ENCODE measurements at regions not wholly inside any gene's neighbourhood (a gene's known extent, or its start where the extent isn't known, plus 50 kb on each side); places are given as distances from the start of the nearest gene placed in this dataset.
"Not testable (repeated sequence)": the region's sequence is repeated elsewhere in the genome, so short reads cannot be mapped to it uniquely, and the experiment has no call there.

DNA sequence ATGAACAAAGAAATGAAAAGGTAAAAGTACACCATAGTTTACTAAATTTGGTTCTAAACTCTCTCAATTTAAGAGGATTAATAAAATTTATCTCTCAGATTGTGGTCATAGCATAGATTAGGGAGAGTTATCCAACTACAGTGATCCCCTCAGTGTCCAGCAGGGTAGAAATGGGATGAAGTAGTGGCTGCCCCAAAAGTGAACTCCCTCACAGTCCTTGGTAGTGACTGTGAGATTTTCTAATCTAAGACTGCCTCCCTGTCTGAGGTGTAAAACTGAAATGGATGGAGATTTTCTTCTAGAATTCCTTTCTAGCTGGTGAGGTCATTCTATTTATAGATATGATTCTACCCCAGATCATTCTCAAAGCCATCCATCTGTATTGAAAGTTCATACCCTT is 455.5 kb downstream of the ACTL7B start:
- Mint-ChIP-seq H3K9me3 (ENCODE audit: low read depth) (peaks cover 7% of the 10 kb centered on the region), H3K4me1 (ENCODE audit: low read depth) (no peaks in the 10 kb centered on the region), H3K27me3 (no peaks in the 10 kb centered on the region), H3K27ac (no peak overlapping the region), H3K36me3 (no peaks in the 10 kb centered on the region), H3K4me3 (no peak overlapping the region)

GRCh38 chr9:108399851-108400250 is 455.9 kb downstream of the ACTL7B start:
- Mint-ChIP-seq H3K9me3 (ENCODE audit: low read depth) (peaks cover 7% of the 10 kb centered on the region), H3K27ac (no peak overlapping the region), H3K4me3 (no peak overlapping the region), H3K27me3 (no peaks in the 10 kb centered on the region), H3K4me1 (ENCODE audit: low read depth) (no peaks in the 10 kb centered on the region), H3K36me3 (no peaks in the 10 kb centered on the region)

- H3K4me3 Mint-ChIP-seq: no peak overlapping the region
- H3K27me3 Mint-ChIP-seq: no peaks in the 10 kb centered on the region
- H3K4me1 Mint-ChIP-seq (ENCODE audit: low read depth): no peaks in the 10 kb centered on the region
- peaks cover 7% of the 10 kb centered on the region for H3K9me3 Mint-ChIP-seq (ENCODE audit: low read depth)
- no peak overlapping the region for H3K27ac Mint-ChIP-seq
- H3K36me3 Mint-ChIP-seq: no peaks in the 10 kb centered on the region
Measured at GRCh38 chr9:108397286-108397685, 458.5 kb downstream of the ACTL7B start.

DNA sequence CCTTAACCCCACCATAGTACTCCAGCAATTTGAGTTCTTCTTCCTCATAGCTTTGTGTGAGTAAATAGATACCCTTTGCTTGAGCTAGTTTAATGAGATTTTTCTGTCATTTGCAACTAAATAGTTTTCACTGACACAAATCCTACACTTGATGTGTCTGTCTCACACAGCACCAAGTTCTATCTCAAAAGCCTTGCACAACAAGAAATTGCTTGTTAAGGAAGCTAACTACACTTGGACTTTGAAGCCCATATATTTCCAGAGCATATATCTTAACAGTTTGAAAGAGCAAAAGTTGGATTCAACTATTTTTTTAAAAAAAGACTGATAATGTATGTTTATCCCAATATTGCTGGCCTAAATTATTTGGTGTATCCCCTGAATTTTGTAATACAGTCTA is 459.2 kb downstream of the ACTL7B start:
- H3K27ac Mint-ChIP-seq: no peak overlapping the region
- H3K9me3 Mint-ChIP-seq (ENCODE audit: low read depth): peaks cover 7% of the 10 kb centered on the region
- H3K27me3 Mint-ChIP-seq: no peaks in the 10 kb centered on the region
- H3K36me3 Mint-ChIP-seq: no peaks in the 10 kb centered on the region
- H3K4me3 Mint-ChIP-seq: no peak overlapping the region
- no peaks in the 10 kb centered on the region for H3K4me1 Mint-ChIP-seq (ENCODE audit: low read depth)

DNA sequence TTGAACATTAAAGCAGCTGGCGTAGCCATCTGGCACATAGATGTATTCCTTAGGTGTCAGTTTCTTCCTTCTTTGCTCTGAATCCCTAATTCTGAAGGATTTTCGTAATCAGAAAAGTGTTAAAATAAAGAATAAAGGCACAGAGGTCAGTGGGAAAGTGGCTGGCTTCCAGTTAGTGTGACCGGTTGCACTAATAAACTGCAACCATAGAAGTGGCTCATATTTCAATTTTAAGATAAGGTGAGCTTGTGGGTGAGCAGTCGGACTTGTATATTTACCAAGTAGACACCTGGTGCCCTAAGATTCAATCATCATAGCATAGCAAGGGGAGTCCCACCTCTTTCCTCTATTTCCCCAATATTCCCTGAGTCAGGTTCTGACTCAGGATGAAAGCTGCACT is 459.6 kb downstream of the ACTL7B start:
- Mint-ChIP-seq H3K9me3 (ENCODE audit: low read depth) (peaks cover 7% of the 10 kb centered on the region), H3K36me3 (no peaks in the 10 kb centered on the region), H3K4me3 (no peak overlapping the region), H3K4me1 (ENCODE audit: low read depth) (no peaks in the 10 kb centered on the region), H3K27ac (no peak overlapping the region), H3K27me3 (no peaks in the 10 kb centered on the region)

GRCh38 chr9:108395421-108395820 is 460.4 kb downstream of the ACTL7B start:
- Mint-ChIP-seq H3K4me1 (ENCODE audit: low read depth) (no peaks in the 10 kb centered on the region), H3K4me3 (no peak overlapping the region), H3K27ac (no peak overlapping the region), H3K9me3 (ENCODE audit: low read depth) (peaks cover 7% of the 10 kb centered on the region), H3K36me3 (no peaks in the 10 kb centered on the region), H3K27me3 (no peaks in the 10 kb centered on the region)

DNA sequence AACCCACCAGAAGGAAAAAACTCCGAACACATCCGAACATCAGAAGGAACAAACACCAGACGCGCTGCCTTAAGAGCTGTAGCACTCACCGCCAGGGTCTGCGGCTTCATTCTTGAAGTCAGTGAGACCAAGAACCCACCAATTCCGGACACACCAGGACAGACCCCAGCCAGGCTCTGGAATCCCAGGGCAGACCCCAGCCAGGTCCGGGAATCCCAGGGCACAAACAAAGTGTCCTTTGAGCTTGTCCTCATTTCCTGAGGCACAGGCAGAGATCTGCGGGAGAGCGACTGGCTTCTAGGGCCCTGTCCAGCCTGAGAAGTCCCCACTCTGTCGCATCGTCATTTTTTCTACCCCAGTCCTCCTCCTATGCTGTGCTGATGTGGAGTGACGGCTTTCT is 461.1 kb downstream of the ACTL7B start:
- Mint-ChIP-seq H3K4me3 (no peak overlapping the region), H3K9me3 (ENCODE audit: low read depth) (peaks cover 7% of the 10 kb centered on the region), H3K27ac (no peak overlapping the region), H3K36me3 (no peaks in the 10 kb centered on the region), H3K4me1 (ENCODE audit: low read depth) (no peaks in the 10 kb centered on the region), H3K27me3 (no peaks in the 10 kb centered on the region)

- not testable (repeated sequence) for H3K36me3 Mint-ChIP-seq; H3K4me3 Mint-ChIP-seq; H3K4me1 Mint-ChIP-seq (ENCODE audit: low read depth); H3K27ac Mint-ChIP-seq; H3K9me3 Mint-ChIP-seq (ENCODE audit: low read depth); H3K27me3 Mint-ChIP-seq
Measured at GRCh38 chr9:108393481-108394001, 462.2 kb downstream of the ACTL7B start.

DNA sequence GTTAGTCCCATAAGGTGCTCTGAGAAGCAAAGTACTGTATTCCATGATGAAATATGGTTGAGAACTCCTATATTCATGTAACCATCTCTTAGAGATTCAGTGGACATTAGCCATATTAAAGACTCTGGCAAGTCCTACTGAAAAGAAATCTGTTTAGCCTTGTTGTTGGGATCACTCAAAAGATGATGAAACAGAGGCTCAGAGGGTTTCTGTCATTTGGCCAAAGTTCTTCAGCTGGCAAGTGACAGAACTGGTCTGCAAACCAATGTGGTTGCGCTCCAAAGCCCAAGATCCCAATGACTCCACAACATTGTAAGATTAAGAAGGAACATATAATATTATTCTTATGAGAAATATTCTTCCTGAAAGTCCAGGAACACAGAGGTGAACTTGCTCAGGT is 462.9 kb downstream of the ACTL7B start:
- Mint-ChIP-seq H3K27ac (no peak overlapping the region), H3K36me3 (no peaks in the 10 kb centered on the region), H3K4me1 (ENCODE audit: low read depth) (no peaks in the 10 kb centered on the region), H3K4me3 (no peak overlapping the region), H3K27me3 (no peaks in the 10 kb centered on the region), H3K9me3 (ENCODE audit: low read depth) (peaks cover 3% of the 10 kb centered on the region)

- no peak overlapping the region for H3K4me3 Mint-ChIP-seq
- no peaks in the 10 kb centered on the region for H3K4me1 Mint-ChIP-seq (ENCODE audit: low read depth)
- H3K27ac Mint-ChIP-seq: no peak overlapping the region
- no peaks in the 10 kb centered on the region for H3K9me3 Mint-ChIP-seq (ENCODE audit: low read depth)
- no peaks in the 10 kb centered on the region for H3K36me3 Mint-ChIP-seq
- H3K27me3 Mint-ChIP-seq: no peaks in the 10 kb centered on the region
Measured at GRCh38 chr9:108389056-108389455, 466.7 kb downstream of the ACTL7B start.

GRCh38 chr9:108386859-108387384 is 468.9 kb downstream of the ACTL7B start:
- Mint-ChIP-seq H3K9me3 (ENCODE audit: low read depth) (no peaks in the 10 kb centered on the region), H3K36me3 (no peaks in the 10 kb centered on the region), H3K4me1 (ENCODE audit: low read depth) (no peaks in the 10 kb centered on the region), H3K27me3 (no peaks in the 10 kb centered on the region), H3K27ac (no peak overlapping the region), H3K4me3 (no peak overlapping the region)

DNA sequence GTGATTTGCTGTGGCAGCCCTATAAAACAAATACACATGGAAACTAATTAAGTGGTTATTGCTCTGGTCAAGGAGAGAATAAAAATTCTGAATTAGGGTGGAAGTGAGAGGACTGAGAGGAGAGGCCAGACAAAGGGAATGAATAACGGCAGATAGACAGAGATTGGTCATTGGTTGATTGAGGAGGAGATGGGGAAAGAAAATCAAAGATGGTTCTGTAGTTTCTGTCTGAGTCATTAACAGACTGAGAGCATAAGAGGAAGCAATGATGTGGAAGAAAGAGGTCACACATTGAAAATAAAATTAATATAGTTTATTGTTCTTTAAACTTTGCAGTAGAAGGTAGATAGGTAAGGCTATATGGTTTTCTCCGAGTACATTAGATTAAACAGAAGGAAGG is 469.8 kb downstream of the ACTL7B start:
- Mint-ChIP-seq H3K27ac (no peak overlapping the region), H3K27me3 (no peaks in the 10 kb centered on the region), H3K4me3 (no peak overlapping the region), H3K9me3 (ENCODE audit: low read depth) (no peaks in the 10 kb centered on the region), H3K4me1 (ENCODE audit: low read depth) (no peaks in the 10 kb centered on the region), H3K36me3 (no peaks in the 10 kb centered on the region)

DNA sequence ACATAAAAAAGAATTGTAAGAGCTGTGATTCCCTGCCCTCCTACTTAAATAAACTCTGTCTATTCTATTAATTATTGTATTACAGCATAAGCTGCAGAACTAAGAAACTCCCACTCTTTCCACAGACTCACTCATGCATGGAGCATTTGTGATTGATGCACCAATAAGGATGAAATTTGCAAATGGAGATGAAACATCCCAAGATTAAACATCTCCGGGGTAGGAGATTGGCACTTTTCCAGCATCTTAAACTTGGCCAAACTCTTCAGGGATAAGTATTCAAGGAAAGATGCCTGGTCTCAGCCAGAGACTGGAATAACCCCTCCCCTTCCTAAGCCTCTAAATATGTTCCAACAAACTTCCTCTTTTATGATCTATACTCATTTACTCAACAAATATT is 472.0 kb downstream of the ACTL7B start:
- Mint-ChIP-seq H3K4me3 (no peak overlapping the region), H3K27ac (no peak overlapping the region), H3K9me3 (ENCODE audit: low read depth) (no peaks in the 10 kb centered on the region), H3K27me3 (no peaks in the 10 kb centered on the region), H3K4me1 (ENCODE audit: low read depth) (no peaks in the 10 kb centered on the region), H3K36me3 (no peaks in the 10 kb centered on the region)

- Mint-ChIP-seq H3K27ac (no peak overlapping the region), H3K4me1 (ENCODE audit: low read depth) (no peaks in the 10 kb centered on the region), H3K27me3 (no peaks in the 10 kb centered on the region), H3K9me3 (ENCODE audit: low read depth) (no peaks in the 10 kb centered on the region), H3K36me3 (no peaks in the 10 kb centered on the region), H3K4me3 (no peak overlapping the region)
Measured at GRCh38 chr9:108382310-108382709, 473.5 kb downstream of the ACTL7B start.

DNA sequence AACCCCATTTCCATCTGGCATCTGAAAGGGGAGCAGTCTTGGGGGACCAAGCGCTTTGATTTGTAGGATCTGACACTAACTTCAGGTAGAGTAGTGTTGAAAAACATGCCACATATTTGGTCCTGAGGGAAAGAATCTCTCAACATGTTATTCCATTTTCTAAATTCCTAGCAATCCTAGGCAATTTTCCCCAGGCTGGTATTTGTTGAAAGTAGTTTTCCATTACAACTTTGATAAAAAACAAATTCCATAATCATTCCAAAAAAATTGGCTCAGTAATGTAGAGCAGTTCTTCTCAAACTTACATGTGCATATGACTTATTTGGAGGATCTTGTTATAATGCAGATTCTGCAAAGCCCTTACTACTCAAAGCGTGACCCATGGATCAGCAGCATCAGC is 477.9 kb downstream of the ACTL7B start:
- Mint-ChIP-seq H3K36me3 (no peaks in the 10 kb centered on the region), H3K27ac (no peak overlapping the region), H3K4me3 (no peak overlapping the region), H3K4me1 (ENCODE audit: low read depth) (no peaks in the 10 kb centered on the region), H3K9me3 (ENCODE audit: low read depth) (no peaks in the 10 kb centered on the region), H3K27me3 (no peaks in the 10 kb centered on the region)

- Mint-ChIP-seq H3K9me3 (ENCODE audit: low read depth) (no peaks in the 10 kb centered on the region), H3K27ac (no peak overlapping the region), H3K4me3 (no peak overlapping the region), H3K4me1 (ENCODE audit: low read depth) (no peaks in the 10 kb centered on the region), H3K36me3 (no peaks in the 10 kb centered on the region), H3K27me3 (no peaks in the 10 kb centered on the region)
Measured at GRCh38 chr9:108377382-108377781, 478.4 kb downstream of the ACTL7B start.

All from activated naive CD8-positive, alpha-beta T cell (primary cell).